Embryonic facial prominence (tissue), 1 donor: ENCODE measurements at regions not wholly inside any gene's neighbourhood (a gene's known extent, or its start where the extent isn't known, plus 50 kb on each side); places are given as distances from the start of the nearest gene placed in this dataset.
"Not testable (repeated sequence)": the region's sequence is repeated elsewhere in the genome, so short reads cannot be mapped to it uniquely, and the experiment has no call there.

ENCODE experiments used
- DNase-seq: peaks from one replicate; pipeline ENCODE4 v3.0.0-alpha.2; 2016; ENCODE audit errors: extremely low spot score

GRCh38 chr4:64737026-64737853, 328.0 kb upstream of the TECRL start:
- no peak for DNase-seq

GRCh38 chr4:64729561-64729960, 320.3 kb upstream of the TECRL start:
- DNase-seq = no peak

- DNase-seq = no peak
These were observed 318.7 kb upstream of the TECRL start for GRCh38 chr4:64727960-64728359.

GRCh38 chr4:64727391-64727790, 318.1 kb upstream of the TECRL start:
- not testable (repeated sequence) for DNase-seq

GRCh38 chr4:64724689-64725088, 315.4 kb upstream of the TECRL start:
- no peak for DNase-seq

GRCh38 chr4:64721106-64721505, 311.9 kb upstream of the TECRL start:
- DNase-seq = no peak

GRCh38 chr4:64718091-64718490, 308.8 kb upstream of the TECRL start:
- no peak for DNase-seq

- no peak for DNase-seq
These were observed 306.5 kb upstream of the TECRL start for GRCh38 chr4:64715741-64716140.

- no peak for DNase-seq
These were observed 304.1 kb upstream of the TECRL start for GRCh38 chr4:64713256-64713840.

GRCh38 chr4:64712590-64712989, 303.3 kb upstream of the TECRL start:
- no peak for DNase-seq

GRCh38 chr4:64705989-64706388, 296.7 kb upstream of the TECRL start:
- DNase-seq = no peak

- DNase-seq = no peak
These were observed 288.9 kb upstream of the TECRL start for GRCh38 chr4:64698171-64698570.

- DNase-seq = no peak
These were observed 273.7 kb upstream of the TECRL start for GRCh38 chr4:64682946-64683345.

- DNase-seq = no peak
These were observed 273.2 kb upstream of the TECRL start for GRCh38 chr4:64682481-64682880.

- not testable (repeated sequence) for DNase-seq
These were observed 263.9 kb upstream of the TECRL start for GRCh38 chr4:64673121-64673520.

GRCh38 chr4:64670647-64671046, 261.4 kb upstream of the TECRL start:
- no peak for DNase-seq

GRCh38 chr4:64643841-64644240, 234.6 kb upstream of the TECRL start:
- no peak for DNase-seq

GRCh38 chr4:64642936-64643335, 233.7 kb upstream of the TECRL start:
- no peak for DNase-seq

GRCh38 chr4:64640402-64640801, 231.2 kb upstream of the TECRL start:
- DNase-seq = not testable (repeated sequence)

- DNase-seq = no peak
These were observed 216.2 kb upstream of the TECRL start for GRCh38 chr4:64625438-64625837.

- no peak for DNase-seq
These were observed 208.6 kb upstream of the TECRL start for GRCh38 chr4:64617800-64618199.

- no peak for DNase-seq
These were observed 205.0 kb upstream of the TECRL start for GRCh38 chr4:64614276-64614675.

- DNase-seq = no peak
These were observed 203.8 kb upstream of the TECRL start for GRCh38 chr4:64613046-64613445.
